ENCODE measurements at regions not wholly inside any gene's neighbourhood (a gene's known extent, or its start where the extent isn't known, plus 50 kb on each side); places are given as distances from the start of the nearest gene placed in this dataset.

DNA sequence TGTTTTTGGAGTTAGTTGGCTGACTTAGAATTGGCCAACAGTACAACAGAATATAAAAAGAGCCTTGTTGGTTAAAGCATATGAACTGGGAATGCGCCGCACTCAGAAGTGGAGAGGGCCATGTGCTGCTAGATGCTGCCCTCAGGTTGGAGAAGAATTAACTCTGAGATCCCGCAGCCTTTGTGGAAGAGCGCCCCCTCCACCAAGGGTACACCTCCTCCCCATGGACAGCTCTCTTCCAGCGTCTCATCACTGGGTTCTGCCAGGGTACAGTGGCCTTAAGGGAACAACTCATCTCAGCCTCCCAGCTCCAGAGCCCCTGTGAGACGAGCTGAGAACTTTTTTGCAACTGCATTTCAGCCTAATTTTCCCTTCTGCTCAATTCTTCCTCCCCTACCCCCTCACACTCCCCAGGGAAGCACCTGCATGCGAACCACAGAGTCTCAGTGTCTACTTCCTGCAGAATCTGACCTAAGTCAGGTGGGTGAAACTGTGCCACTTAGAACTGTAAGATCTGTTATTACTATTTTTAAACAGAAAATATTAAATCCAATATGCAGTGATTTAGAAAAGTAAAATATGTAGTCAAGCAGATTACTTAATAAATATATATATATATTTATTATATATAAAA is 380.6 kb downstream of the RAB28 start:
- DNase-seq: no peak
- CTCF ChIA-PET: no interaction called here
- TF ChIP-seq, protein P1, sequence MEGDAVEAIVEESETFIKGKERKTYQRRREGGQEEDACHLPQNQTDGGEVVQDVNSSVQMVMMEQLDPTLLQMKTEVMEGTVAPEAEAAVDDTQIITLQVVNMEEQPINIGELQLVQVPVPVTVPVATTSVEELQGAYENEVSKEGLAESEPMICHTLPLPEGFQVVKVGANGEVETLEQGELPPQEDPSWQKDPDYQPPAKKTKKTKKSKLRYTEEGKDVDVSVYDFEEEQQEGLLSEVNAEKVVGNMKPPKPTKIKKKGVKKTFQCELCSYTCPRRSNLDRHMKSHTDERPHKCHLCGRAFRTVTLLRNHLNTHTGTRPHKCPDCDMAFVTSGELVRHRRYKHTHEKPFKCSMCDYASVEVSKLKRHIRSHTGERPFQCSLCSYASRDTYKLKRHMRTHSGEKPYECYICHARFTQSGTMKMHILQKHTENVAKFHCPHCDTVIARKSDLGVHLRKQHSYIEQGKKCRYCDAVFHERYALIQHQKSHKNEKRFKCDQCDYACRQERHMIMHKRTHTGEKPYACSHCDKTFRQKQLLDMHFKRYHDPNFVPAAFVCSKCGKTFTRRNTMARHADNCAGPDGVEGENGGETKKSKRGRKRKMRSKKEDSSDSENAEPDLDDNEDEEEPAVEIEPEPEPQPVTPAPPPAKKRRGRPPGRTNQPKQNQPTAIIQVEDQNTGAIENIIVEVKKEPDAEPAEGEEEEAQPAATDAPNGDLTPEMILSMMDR (conservative IDR thresholded peaks at IDR 0.05; ENCODE audit: low read depth, low read length): no peak
- TF ChIP-seq EZH2phosphoT487 (IDR thresholded peaks at IDR 0.05; ENCODE audit: borderline replicate concordance, low read length): no peak
- TF ChIP-seq EZH2 (IDR thresholded peaks at IDR 0.05; ENCODE audit: low read length, unreplicated experiment): no peak
- H3K9ac ChIP-seq (ENCODE audit: low read length): no peak overlapping the region
- no peaks in the 10 kb centered on the region for H3K36me3 ChIP-seq (ENCODE audit: low read depth, low read length)
- no peak overlapping the region for H3K4me2 ChIP-seq (ENCODE audit: low read length)
- H4K20me1 ChIP-seq (ENCODE audit: low read length): no peaks in the 10 kb centered on the region
- no TSS peak for BruUV-seq (replicated peaks)
- no peaks in the 10 kb centered on the region for H3K9me2 ChIP-seq (replicated peaks; ENCODE audit: low read length)
- H3K79me2 ChIP-seq (ENCODE audit: low read length): no peaks in the 10 kb centered on the region
- no peaks in the 10 kb centered on the region for H3K27me3 ChIP-seq (ENCODE audit: low read length)
- no peaks in the 10 kb centered on the region for H3K9me3 ChIP-seq (ENCODE audit: low read length)
- H3K4me1 ChIP-seq (ENCODE audit: insufficient read depth, low read length): no peaks in the 10 kb centered on the region
- H3K4me3 ChIP-seq (ENCODE audit: low read length): no peak overlapping the region
- ATAC-seq: no peak
- intact Hi-C loops (cut with micrococcal nuclease): no loop called here
- no peak overlapping the region for H3K27ac ChIP-seq (ENCODE audit: low read length)
- H3F3A ChIP-seq (ENCODE audit: low read length, unreplicated experiment): no peaks in the 10 kb centered on the region
- no peak overlapping the region for H2AFZ ChIP-seq (ENCODE audit: low read length)
- POLR2A ChIA-PET (ENCODE audit: unreplicated experiment): no interaction called here

DNA sequence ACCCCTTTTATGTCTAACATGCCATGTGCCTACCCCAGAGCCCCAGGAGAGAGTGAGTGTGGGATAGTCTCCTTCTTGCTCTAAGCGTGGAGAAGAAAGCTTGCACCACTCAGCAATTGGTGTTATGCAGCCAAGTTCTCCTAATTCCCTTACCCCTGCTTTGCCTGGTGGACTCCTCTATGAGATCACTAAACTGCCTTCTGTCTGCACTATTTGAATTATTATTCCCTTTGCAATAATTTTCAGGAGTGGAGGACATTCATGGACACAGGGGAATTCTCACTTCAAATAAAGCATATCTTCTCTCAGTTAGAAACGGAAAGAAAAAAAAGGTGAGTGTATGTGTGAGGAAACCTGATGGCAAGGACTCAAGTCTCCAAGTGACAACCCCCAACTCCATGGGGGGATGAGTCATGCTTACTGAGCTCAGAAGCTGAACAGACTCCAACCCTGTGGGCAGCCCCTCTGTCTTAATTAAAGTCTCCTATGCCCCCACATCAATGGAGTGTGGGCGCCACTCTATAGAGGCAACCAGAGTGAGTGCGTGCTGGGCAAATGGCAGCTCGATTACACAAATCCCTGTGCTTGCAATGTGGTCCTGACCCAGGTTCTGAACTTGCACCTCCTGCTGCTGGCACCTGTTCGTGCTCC is 381.9 kb downstream of the RAB28 start:
- no peaks in the 10 kb centered on the region for H4K20me1 ChIP-seq (ENCODE audit: low read length)
- H3K4me2 ChIP-seq (ENCODE audit: low read length): no peak overlapping the region
- ChIA-PET POLR2A (ENCODE audit: unreplicated experiment) (no interaction called here), CTCF (no interaction called here)
- intact Hi-C loops (cut with micrococcal nuclease): no loop called here
- DNase-seq: no peak
- no peaks in the 10 kb centered on the region for H3K27me3 ChIP-seq (ENCODE audit: low read length)
- no TSS peak for BruUV-seq (replicated peaks)
- ATAC-seq: no peak
- no peaks in the 10 kb centered on the region for H3K4me1 ChIP-seq (ENCODE audit: insufficient read depth, low read length)
- no peak overlapping the region for H3K4me3 ChIP-seq (ENCODE audit: low read length)
- no peaks in the 10 kb centered on the region for H3K9me2 ChIP-seq (replicated peaks; ENCODE audit: low read length)
- H3K9me3 ChIP-seq (ENCODE audit: low read length): no peaks in the 10 kb centered on the region
- H3K79me2 ChIP-seq (ENCODE audit: low read length): no peaks in the 10 kb centered on the region
- H2AFZ ChIP-seq (ENCODE audit: low read length): no peak overlapping the region
- no peaks in the 10 kb centered on the region for H3K36me3 ChIP-seq (ENCODE audit: low read depth, low read length)
- no peak for TF ChIP-seq EZH2phosphoT487 (IDR thresholded peaks at IDR 0.05; ENCODE audit: borderline replicate concordance, low read length)
- TF ChIP-seq, protein P1 (conservative IDR thresholded peaks at IDR 0.05; ENCODE audit: low read depth, low read length): no peak
- TF ChIP-seq EZH2 (IDR thresholded peaks at IDR 0.05; ENCODE audit: low read length, unreplicated experiment): no peak
- no peaks in the 10 kb centered on the region for H3F3A ChIP-seq (ENCODE audit: low read length, unreplicated experiment)
- no peak overlapping the region for H3K9ac ChIP-seq (ENCODE audit: low read length)
- H3K27ac ChIP-seq (ENCODE audit: low read length): no peak overlapping the region

DNA sequence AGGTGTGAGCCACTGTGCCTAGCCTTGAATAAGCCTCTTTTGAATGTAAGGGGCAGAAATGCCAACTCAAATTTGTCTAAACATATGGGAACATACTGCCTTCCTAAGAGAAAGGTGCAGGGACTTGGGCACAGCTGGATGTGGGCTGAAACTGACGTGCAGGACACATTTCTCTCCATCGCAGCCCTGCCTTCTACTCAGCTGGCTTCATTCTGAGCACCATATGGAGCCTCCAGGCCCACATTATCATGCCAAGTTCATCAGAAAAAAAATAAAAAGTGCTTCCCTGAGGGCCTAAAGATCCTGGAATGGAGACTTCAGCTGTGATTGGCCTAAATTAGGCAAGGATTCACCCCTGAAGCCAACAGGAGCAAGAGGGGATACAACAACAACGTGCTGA is 386.2 kb downstream of the RAB28 start:
- H3K27ac ChIP-seq (ENCODE audit: low read length): no peak overlapping the region
- H2AFZ ChIP-seq (ENCODE audit: low read length): no peak overlapping the region
- H3K9me3 ChIP-seq (ENCODE audit: low read length): no peaks in the 10 kb centered on the region
- no peak for ATAC-seq
- BruUV-seq (replicated peaks): no TSS peak
- H3K36me3 ChIP-seq (ENCODE audit: low read depth, low read length): no peaks in the 10 kb centered on the region
- no peak overlapping the region for H3K4me2 ChIP-seq (ENCODE audit: low read length)
- no peaks in the 10 kb centered on the region for H4K20me1 ChIP-seq (ENCODE audit: low read length)
- H3F3A ChIP-seq (ENCODE audit: low read length, unreplicated experiment): no peaks in the 10 kb centered on the region
- no peaks in the 10 kb centered on the region for H3K27me3 ChIP-seq (ENCODE audit: low read length)
- no peaks in the 10 kb centered on the region for H3K79me2 ChIP-seq (ENCODE audit: low read length)
- POLR2A ChIA-PET (ENCODE audit: unreplicated experiment): no interaction called here
- TF ChIP-seq EZH2 (IDR thresholded peaks at IDR 0.05; ENCODE audit: low read length, unreplicated experiment) (no peak), EZH2phosphoT487 (IDR thresholded peaks at IDR 0.05; ENCODE audit: borderline replicate concordance, low read length) (no peak)
- TF ChIP-seq, protein P1 (conservative IDR thresholded peaks at IDR 0.05; ENCODE audit: low read depth, low read length): no peak
- CTCF ChIA-PET: no interaction called here
- no peaks in the 10 kb centered on the region for H3K9me2 ChIP-seq (replicated peaks; ENCODE audit: low read length)
- no peak overlapping the region for H3K9ac ChIP-seq (ENCODE audit: low read length)
- DNase-seq: no peak
- H3K4me1 ChIP-seq (ENCODE audit: insufficient read depth, low read length): no peaks in the 10 kb centered on the region
- intact Hi-C loops (cut with micrococcal nuclease): no loop called here
- H3K4me3 ChIP-seq (ENCODE audit: low read length): no peak overlapping the region

Data from PC-3 (cell line).